ENCODE measurements at regions not wholly inside any gene's neighbourhood (a gene's known extent, or its start where the extent isn't known, plus 50 kb on each side); places are given as distances from the start of the nearest gene placed in this dataset.

GRCh38 chr2:45331410-45331786 is 279.7 kb downstream of the SRBD1 start:
- TF ChIP-seq CTCF (IDR thresholded peaks at IDR 0.05), result no peak
- no peak for TF ChIP-seq POLR2A (IDR thresholded peaks at IDR 0.05)
